Choroid plexus epithelial cell (primary cell): ENCODE measurements at regions not wholly inside any gene's neighbourhood (a gene's known extent, or its start where the extent isn't known, plus 50 kb on each side); places are given as distances from the start of the nearest gene placed in this dataset.
"Not testable (repeated sequence)": the region's sequence is repeated elsewhere in the genome, so short reads cannot be mapped to it uniquely, and the experiment has no call there.

Experiments used
- DNase-seq: peaks from one replicate; pipeline ENCODE4 v3.0.0-alpha.2; 2010; ENCODE audit warnings: low read depth
- H3K4me3 ChIP-seq: 2 replicates; pipeline ENCODE4 v1.5.1; 2011; ENCODE audit warnings: low read depth, mild to moderate bottlenecking, control low read depth, low read length, moderate library complexity
- TF ChIP-seq, protein P1 (sequence below): conservative IDR thresholded peaks from 2 replicates; pipeline ENCODE4 v1.5.1; 2011; ENCODE audit warnings: low read depth, mild to moderate bottlenecking, control low read depth, inconsistent platforms, low read length, moderate library complexity

- H3K4me3 ChIP-seq = no peak overlapping the region
- no peak for DNase-seq
- TF ChIP-seq, protein P1, sequence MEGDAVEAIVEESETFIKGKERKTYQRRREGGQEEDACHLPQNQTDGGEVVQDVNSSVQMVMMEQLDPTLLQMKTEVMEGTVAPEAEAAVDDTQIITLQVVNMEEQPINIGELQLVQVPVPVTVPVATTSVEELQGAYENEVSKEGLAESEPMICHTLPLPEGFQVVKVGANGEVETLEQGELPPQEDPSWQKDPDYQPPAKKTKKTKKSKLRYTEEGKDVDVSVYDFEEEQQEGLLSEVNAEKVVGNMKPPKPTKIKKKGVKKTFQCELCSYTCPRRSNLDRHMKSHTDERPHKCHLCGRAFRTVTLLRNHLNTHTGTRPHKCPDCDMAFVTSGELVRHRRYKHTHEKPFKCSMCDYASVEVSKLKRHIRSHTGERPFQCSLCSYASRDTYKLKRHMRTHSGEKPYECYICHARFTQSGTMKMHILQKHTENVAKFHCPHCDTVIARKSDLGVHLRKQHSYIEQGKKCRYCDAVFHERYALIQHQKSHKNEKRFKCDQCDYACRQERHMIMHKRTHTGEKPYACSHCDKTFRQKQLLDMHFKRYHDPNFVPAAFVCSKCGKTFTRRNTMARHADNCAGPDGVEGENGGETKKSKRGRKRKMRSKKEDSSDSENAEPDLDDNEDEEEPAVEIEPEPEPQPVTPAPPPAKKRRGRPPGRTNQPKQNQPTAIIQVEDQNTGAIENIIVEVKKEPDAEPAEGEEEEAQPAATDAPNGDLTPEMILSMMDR = no peak
These were observed 167.7 kb upstream of the TEX13C start for GRCh38 chrX:125152011-125152410.

DNA sequence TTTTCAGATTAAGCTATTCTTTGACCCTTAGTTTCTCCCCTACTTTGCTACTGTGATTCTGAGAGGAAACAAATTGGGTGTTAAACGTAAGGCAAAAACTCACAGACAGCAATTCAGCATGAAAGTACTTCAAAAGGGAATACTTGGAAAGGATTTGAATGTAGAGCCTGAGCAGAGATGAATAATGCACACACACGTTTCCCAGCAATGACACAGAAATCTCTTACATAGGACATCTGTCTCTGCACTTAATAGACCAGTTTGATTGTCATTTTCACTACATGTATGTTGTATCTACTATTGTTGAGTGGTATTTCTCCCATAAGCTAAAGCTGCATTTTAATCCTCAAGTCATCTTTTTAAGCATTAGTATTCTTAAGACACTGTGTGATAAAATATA is 166.1 kb upstream of the TEX13C start:
- TF ChIP-seq, protein P1 = no peak
- no peak for DNase-seq
- no peak overlapping the region for H3K4me3 ChIP-seq

DNA sequence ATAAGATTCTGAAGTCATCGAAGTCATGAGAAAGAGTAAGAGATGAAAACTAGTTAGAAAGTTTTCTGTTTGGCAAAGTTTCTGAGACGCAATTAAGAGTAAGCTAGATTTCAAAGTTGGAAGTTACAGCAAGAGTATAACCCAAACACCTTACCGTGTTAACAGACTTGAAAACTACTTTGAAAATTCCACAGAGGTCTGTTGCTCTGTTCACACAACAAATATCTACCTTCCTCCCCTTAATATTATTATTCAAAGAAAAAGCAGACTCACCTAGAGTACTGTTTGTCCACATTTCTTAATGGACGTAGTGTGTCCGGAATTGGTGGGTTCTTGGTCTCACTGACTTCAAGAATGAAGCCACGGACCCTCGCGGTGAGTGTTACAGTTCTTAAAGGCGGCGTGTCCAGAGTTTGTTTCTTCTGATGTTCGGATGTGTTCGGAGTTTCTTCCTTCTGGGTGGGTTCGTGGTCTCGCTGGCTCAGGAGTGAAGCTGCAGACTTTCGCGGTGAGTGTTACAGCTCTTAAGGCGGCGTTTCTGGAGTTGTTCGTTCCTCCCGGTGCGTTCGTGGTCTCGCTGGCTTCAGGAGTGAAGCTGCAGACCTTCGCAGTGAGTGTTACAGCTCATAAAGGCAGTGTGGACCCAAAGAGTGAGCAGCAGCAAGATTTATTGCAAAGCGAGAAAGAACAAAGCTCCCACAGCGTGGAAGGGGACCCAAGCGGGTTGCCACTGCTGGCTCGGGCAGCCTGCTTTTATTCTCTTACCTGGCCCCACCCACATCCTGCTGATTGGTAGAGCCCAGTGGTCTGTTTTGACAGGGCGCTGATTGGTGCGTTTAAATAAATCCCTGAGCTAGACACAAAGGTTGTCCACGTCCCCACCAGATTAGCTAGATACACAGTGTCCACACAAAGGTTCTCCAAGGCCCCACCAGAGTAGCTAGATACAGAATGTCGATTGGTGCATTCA is 165.1 kb upstream of the TEX13C start:
- not testable (repeated sequence) for DNase-seq, H3K4me3 ChIP-seq

GRCh38 chrX:125155296-125156033 is 164.2 kb upstream of the TEX13C start:
- H3K4me3 ChIP-seq, DNase-seq: not testable (repeated sequence)

DNA sequence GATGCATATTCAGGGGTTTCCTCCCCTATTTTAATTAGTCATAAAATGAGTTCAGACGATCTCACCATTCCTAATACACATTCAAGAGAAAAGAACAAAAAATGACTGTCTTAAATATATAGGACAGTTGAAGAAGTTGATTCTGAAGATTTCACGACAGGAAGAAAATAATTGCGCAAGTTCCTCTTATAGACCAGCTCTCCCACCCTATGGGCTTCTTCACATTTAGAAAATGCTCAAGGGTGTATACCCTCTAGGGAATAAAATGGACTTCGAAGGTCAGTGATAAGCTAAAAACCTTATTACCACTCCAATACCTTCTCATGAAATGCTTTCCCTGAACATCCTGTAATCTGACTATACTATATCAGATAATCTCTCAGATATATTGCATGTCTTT is 149.2 kb upstream of the TEX13C start:
- TF ChIP-seq, protein P1 = no peak
- DNase-seq = no peak

DNA sequence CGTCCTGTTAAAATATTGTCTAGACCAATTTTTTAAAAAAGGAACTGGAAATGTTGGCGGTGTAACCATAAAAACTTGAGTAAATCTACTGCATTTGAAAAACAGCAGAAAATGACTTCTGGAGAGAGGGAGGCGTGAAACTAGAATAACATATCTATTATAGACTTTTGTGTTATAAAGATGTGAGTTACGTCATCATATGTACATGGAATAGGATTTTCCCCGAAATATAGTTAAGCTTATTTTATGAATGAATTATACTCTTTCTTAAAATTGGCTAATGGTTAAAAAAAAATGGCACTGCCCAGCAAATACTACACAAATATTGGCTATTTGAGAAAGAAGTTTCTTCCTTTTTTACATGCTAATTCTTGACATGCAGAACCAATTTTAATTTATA is 147.1 kb upstream of the TEX13C start:
- H3K4me3 ChIP-seq = no peak overlapping the region
- no peak for DNase-seq
- TF ChIP-seq, protein P1 = no peak

More for the DNA sequence above, 149.2 kb upstream of the TEX13C start:
- H3K4me3 ChIP-seq = no peak overlapping the region

DNA sequence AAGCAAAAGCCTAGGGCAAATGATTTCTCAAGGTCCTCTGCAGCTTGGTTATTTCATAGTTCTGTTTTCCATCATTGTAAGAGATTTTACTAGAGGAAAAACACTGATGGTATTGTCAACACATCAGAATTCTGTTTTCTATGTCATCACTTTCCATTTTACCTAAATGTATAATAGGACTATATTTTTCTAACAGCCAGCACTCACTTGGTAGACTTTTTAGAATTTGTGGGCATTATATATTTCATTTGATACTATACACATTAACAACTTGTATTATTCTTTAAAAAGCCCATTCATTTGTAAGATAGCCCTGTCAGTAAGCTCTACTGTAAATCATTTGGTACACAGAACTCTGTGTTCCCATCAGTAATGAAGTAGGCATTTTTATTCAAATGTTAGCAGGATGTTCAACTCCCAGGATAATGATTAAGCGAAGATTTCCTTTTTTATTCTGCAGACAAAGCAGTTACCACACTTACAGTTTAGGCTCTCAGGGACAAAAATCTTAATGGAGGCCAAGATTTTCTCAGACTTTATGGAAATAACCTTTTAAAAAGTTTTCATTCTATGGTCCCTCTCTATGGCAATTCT is 143.6 kb upstream of the TEX13C start:
- TF ChIP-seq, protein P1 = no peak
- no peak for DNase-seq
- no peak overlapping the region for H3K4me3 ChIP-seq
